Activated T-helper 17 cell treated with anti-CD3 and anti-CD28 coated beads, Interleukin-2, amount 50 U/mL, for 72 hours (primary cell): ENCODE measurements at regions not wholly inside any gene's neighbourhood (a gene's known extent, or its start where the extent isn't known, plus 50 kb on each side); places are given as distances from the start of the nearest gene placed in this dataset.
"Not testable (repeated sequence)": the region's sequence is repeated elsewhere in the genome, so short reads cannot be mapped to it uniquely, and the experiment has no call there.

Experiments used
- ATAC-seq: fragments of 150-1000 bp; cut with Tn5 transposase; replicated peaks from 2 replicates; pipeline ENCODE4 v1.10.0; 2021; ENCODE audit warnings: mild to moderate bottlenecking, moderate library complexity
- H3K27ac Mint-ChIP-seq: one replicate; pipeline ENCODE4 v1.8.0; 2022; ENCODE audit warnings: mixed read lengths
- H3K27me3 Mint-ChIP-seq: one replicate; pipeline ENCODE4 v1.8.0; 2022; ENCODE audit warnings: mixed read lengths
- H3K36me3 Mint-ChIP-seq: one replicate; pipeline ENCODE4 v1.8.0; 2022; ENCODE audit warnings: low read depth, mild to moderate bottlenecking, mixed read lengths
- H3K4me1 Mint-ChIP-seq: one replicate; pipeline ENCODE4 v1.8.0; 2022; ENCODE audit warnings: mixed read lengths
- H3K4me3 Mint-ChIP-seq: one replicate; pipeline ENCODE4 v1.8.0; 2022; ENCODE audit warnings: mild to moderate bottlenecking, mixed read lengths
- H3K9me3 Mint-ChIP-seq: one replicate; pipeline ENCODE4 v1.8.0; 2022; ENCODE audit warnings: mixed read lengths

DNA sequence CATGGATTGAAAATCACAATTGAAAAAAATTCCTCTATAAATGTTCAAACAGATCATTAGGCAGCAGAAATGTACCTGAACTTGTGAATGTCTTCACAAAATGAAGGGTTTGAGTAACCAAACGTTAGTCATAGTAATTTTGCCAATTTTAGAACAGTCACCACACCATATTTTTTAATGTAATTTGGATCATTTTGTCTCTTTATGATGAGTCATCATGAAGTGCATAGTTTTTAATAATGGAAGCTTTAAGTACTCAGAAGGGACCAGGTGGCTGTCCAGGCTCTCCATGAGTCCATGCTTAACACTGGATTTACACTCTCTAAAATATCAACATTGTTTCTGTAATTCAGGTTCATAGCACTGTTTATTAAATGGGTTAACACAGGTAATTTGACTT is 219.2 kb downstream of the ETV1 start:
- Mint-ChIP-seq H3K36me3 (no peaks in the 10 kb centered on the region), H3K9me3 (peaks cover under 1% of the 10 kb centered on the region), H3K4me1 (no peaks in the 10 kb centered on the region), H3K27me3 (no peaks in the 10 kb centered on the region), H3K27ac (no peak overlapping the region), H3K4me3 (no peak overlapping the region)
- no peak for ATAC-seq

DNA sequence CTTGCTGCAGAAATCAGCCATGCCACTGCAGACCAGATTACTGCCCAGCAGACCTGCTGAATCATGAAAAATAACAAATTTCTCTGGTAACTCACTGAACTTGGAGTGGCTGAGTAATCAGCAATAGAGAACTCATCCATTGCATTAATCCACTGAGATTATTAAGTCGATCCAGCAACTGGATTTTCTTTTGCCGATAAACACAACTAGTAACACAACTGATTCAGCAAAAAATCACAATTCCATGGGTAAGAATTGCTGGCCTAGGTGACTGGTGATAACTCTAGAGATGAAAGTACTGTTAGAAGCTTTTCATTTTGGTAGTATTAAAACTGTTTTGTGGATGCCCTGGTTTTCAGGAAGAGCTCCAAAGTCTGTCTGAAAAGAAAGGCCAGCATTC is 214.5 kb downstream of the ETV1 start:
- H3K4me1 Mint-ChIP-seq, result peaks cover 6% of the 10 kb centered on the region

DNA sequence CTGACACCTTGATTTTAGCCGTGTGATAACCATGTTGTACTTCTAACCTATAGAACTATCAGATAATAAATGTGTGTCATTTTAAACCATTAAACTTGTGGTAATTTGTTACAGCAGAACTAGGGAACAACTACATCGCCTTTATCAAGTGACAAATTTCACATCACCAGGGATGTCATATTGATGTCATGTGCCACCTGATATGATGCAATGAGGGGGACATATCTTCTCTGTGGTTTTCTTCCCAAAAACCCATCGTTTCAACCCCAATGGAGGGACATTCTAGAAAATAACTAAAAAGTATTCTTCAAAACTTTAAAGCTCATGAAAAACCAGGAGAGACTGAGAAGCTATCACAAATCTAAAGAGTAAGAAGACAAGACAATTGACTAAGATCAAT is 212.2 kb downstream of the ETV1 start:
- Mint-ChIP-seq H3K4me1 (peaks cover 6% of the 10 kb centered on the region), H3K36me3 (no peaks in the 10 kb centered on the region), H3K9me3 (no peaks in the 10 kb centered on the region), H3K27ac (no peak overlapping the region), H3K27me3 (no peaks in the 10 kb centered on the region), H3K4me3 (no peak overlapping the region)
- ATAC-seq, result no peak

More for the DNA sequence above, 214.5 kb downstream of the ETV1 start:
- Mint-ChIP-seq H3K27me3 (no peaks in the 10 kb centered on the region), H3K27ac (no peak overlapping the region), H3K9me3 (no peaks in the 10 kb centered on the region), H3K4me3 (no peak overlapping the region), H3K36me3 (no peaks in the 10 kb centered on the region)
- no peak for ATAC-seq

DNA sequence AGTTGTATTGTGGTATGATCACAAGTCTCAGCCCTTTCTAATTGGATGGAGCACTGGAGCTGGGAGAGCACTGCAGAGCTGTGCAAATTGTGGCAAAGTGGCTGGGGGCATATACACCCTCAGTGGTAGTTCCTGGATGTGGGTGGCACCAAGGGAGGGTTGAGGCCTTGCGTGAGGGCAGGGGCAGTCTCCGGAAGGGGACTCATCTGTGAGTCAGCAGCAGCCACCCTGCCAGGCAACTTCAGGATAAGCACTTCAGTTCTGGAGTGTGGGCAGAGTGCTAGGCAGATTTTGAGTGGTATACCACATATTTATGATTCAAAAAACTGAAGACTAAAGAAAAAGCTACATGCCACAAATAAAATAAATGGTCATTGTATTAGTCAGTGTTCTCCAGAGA is 210.5 kb downstream of the ETV1 start:
- H3K9me3 Mint-ChIP-seq, result no peaks in the 10 kb centered on the region
- no peaks in the 10 kb centered on the region for H3K27me3 Mint-ChIP-seq
- ATAC-seq, result peak; percentile 90
- peak overlapping the region; percentile 75 for H3K27ac Mint-ChIP-seq
- peaks cover 6% of the 10 kb centered on the region for H3K4me1 Mint-ChIP-seq
- H3K36me3 Mint-ChIP-seq, result no peaks in the 10 kb centered on the region
- peak overlapping the region; percentile 19 for H3K4me3 Mint-ChIP-seq

DNA sequence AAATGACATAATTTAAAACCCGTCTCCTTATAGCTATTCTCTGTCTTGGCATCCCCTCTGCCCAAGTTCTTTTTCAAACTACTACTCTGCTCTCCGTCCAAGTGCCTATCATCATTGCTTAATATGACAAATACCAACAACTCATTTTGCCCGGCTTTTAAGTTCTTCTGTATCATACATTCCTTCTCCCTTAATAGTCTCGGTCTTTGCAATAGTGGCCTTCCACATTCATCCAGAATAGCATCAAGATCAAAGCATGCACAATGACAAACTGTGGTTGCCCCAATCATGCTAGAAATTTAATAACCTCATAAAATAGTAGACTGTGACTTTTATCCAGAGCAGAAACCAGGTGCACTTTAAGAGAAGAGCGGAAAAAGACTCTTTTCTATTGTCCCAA is 198.9 kb downstream of the ETV1 start:
- Mint-ChIP-seq H3K4me1 (no peaks in the 10 kb centered on the region), H3K27me3 (no peaks in the 10 kb centered on the region), H3K9me3 (no peaks in the 10 kb centered on the region), H3K4me3 (no peak overlapping the region), H3K27ac (no peak overlapping the region), H3K36me3 (no peaks in the 10 kb centered on the region)
- ATAC-seq, result no peak

DNA sequence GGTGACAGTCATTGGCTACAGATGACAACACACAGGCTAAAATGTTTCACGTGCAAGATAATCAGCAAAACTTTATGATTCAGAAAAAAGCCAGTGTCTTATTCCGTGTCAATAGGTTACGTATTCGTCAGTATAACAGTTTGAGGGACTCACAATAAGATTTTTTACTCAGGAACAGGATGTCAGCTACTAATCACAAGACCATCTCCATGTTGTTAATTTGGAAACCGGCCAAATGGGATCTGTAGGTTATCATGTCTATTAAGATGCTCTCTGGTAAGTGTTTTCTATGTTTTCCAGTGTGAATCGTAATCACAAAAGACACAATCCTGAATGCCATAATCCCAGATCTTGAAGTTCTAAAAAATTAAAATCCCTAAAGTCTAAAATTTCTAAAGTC is 197.3 kb downstream of the ETV1 start:
- no peaks in the 10 kb centered on the region for H3K36me3 Mint-ChIP-seq
- H3K27ac Mint-ChIP-seq, result no peak overlapping the region
- no peak for ATAC-seq
- H3K27me3 Mint-ChIP-seq, result no peaks in the 10 kb centered on the region
- no peak overlapping the region for H3K4me3 Mint-ChIP-seq
- no peaks in the 10 kb centered on the region for H3K4me1 Mint-ChIP-seq
- H3K9me3 Mint-ChIP-seq, result no peaks in the 10 kb centered on the region

DNA sequence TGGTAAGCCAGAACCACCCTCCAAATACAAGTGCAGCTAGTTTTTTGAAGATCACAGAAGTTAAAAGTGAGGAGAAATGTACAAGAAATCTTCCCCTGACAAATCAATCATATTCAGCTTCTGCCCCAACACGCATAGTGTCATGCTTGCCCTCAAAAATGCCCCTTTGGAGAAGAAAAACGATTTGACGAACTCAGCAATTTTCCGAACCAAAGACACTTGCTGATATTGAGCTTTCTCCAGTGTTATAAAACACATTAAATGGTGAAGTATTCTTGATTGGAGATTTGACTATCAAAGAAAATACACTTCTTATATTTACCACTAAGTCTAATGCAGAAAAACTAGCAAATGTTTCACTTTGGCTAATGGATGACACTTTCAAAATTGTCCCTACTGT is 195.5 kb downstream of the ETV1 start:
- Mint-ChIP-seq H3K4me3 (no peak overlapping the region), H3K4me1 (no peaks in the 10 kb centered on the region), H3K9me3 (peaks cover 4% of the 10 kb centered on the region), H3K27me3 (no peaks in the 10 kb centered on the region), H3K36me3 (no peaks in the 10 kb centered on the region), H3K27ac (no peak overlapping the region)
- no peak for ATAC-seq

DNA sequence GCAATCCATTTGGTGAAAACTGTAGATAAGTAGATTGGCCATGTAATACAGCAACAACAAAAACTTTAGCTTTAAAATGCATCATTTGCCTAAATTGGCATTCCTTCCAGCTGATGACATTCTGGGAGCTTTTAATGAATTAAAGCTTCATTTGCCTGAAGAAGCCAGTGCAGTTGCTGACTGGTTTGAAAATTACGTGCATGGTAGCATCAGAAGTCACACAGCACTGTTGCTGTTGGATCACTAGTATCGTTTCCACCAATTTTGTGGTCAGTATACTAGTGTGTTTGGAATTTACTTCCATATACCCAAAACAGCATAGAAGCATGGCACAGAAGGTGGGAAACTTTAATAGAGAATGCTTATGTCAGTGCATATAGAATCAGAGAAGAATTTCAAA is 194.9 kb downstream of the ETV1 start:
- Mint-ChIP-seq H3K4me1 (no peaks in the 10 kb centered on the region), H3K4me3 (no peak overlapping the region), H3K9me3 (peaks cover 4% of the 10 kb centered on the region), H3K36me3 (no peaks in the 10 kb centered on the region), H3K27ac (no peak overlapping the region), H3K27me3 (no peaks in the 10 kb centered on the region)
- no peak for ATAC-seq

DNA sequence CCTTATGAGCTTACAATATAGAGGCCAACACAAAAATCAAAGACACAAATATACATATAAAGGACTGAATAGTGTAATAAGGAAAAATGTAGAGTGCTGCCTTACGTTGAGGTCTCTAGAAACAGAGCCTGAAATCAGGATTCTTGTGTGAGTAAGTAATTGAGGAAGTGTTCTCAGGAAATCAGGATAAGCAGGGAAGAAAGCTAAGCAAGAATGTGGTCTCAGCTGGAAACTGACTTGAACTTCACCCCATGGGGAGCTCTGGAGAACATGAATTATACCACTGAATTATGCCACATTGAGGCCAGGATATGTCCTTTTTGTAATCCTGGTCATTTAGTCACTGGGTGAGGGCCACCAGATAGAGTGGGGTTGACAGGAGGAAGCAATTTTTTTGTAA is 191.9 kb downstream of the ETV1 start:
- Mint-ChIP-seq H3K27me3 (no peaks in the 10 kb centered on the region), H3K9me3 (peaks cover 4% of the 10 kb centered on the region), H3K36me3 (no peaks in the 10 kb centered on the region), H3K4me3 (no peak overlapping the region), H3K4me1 (no peaks in the 10 kb centered on the region), H3K27ac (no peak overlapping the region)
- ATAC-seq, result no peak

DNA sequence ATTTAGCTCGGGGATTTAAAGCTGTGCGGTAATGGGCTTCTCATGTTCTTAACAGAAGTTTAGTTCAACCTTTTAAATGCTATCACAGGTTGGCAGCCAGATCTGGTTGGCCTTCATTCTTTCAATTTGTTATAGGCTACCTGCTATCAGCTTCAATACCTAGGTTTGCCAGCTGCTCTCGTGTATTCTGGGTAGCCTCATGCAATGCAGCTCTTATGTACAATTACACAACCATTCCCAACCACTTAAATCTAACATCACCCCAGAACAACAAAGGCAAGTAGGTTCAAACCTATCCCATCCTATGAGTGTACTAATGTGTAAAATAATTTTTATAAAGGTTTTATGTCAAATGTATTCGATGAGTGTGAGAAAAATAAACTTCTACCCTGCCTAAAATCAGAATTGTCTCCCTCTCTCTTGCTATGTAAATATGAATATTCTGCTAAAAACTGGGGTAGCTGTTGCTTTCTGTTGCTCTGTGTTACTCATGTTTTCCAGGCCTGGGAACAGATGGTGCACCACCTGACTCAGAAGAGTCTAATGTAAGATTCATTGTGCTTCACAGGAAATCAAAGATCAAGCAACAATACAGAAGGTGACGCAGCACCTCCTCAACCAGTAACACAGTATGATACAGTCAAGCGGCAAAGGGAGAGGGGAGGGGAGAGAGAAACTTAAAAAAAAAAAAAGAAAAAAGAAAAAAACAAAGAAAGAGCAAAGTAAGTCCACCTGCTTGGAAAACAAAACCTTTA is 188.6 kb downstream of the ETV1 start:
- Mint-ChIP-seq H3K27ac (no peak overlapping the region), H3K4me1 (no peaks in the 10 kb centered on the region), H3K36me3 (no peaks in the 10 kb centered on the region), H3K9me3 (peaks cover 4% of the 10 kb centered on the region), H3K27me3 (no peaks in the 10 kb centered on the region), H3K4me3 (no peak overlapping the region)
- peak; percentile 87 for ATAC-seq

DNA sequence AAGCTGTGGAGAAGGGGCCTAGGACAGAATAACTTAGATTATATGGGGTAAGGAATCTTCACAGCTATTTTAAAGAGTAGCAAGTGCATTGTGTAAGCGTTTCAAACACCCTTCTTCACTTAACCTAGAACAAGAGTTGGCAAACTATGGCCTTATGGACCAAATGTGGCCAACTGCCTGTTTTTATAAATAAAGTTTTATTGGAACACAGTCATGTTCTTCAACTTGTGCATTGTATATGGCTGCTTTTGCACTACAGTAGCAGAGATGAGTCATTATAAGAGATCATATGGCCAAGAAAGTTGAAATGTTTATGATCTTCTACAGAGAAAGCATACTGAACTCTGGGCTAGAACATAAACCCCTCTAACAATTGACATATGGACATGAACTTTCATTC is 187.8 kb downstream of the ETV1 start:
- H3K9me3 Mint-ChIP-seq, result peaks cover 4% of the 10 kb centered on the region

DNA sequence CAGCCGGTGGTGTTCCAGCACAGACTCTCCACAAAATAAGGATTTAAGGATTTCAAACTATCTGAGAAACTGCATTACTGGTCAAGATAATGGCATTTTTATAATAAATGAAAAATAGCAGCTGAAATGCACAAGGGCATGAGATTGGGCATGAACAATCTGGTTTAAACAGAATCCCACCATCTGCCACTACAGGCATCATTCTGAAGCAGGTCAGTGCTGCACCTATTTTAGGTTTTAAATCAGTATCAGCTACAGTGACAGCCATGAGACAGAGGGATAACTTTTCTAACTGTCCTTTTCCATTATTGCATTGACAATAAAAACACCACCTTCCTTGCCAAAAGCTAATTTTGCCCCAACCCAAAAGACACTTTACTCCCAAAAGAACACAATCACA is 186.8 kb downstream of the ETV1 start:
- Mint-ChIP-seq H3K9me3 (peaks cover under 1% of the 10 kb centered on the region), H3K4me3 (no peak overlapping the region), H3K27me3 (no peaks in the 10 kb centered on the region), H3K36me3 (no peaks in the 10 kb centered on the region), H3K27ac (no peak overlapping the region), H3K4me1 (no peaks in the 10 kb centered on the region)
- ATAC-seq, result no peak

More for the DNA sequence above, 187.8 kb downstream of the ETV1 start:
- H3K4me3 Mint-ChIP-seq, result no peak overlapping the region
- H3K27me3 Mint-ChIP-seq, result no peaks in the 10 kb centered on the region
- H3K27ac Mint-ChIP-seq, result no peak overlapping the region
- H3K4me1 Mint-ChIP-seq, result no peaks in the 10 kb centered on the region
- H3K36me3 Mint-ChIP-seq, result no peaks in the 10 kb centered on the region
- no peak for ATAC-seq

DNA sequence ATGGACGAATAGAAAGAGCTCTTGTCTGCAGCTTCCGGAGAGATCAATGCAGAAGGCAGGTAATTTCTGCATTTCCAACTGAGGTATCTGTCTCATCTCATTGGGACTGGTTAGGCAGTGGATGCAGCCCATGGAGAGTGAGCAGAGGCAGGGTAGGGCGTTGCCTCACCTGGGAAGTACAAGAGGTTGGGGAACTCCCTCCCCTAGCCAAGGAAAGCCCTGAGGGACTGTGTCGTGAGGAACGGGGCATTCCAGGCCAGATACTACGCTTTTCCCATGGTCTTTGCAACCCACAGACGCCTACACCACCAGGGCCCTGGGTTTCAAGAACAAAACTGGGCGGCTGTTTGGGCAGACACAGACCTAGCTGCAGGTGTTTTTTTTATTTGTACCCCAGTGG is 186.3 kb downstream of the ETV1 start:
- Mint-ChIP-seq H3K36me3 (no peaks in the 10 kb centered on the region), H3K4me1 (no peaks in the 10 kb centered on the region), H3K9me3 (no peaks in the 10 kb centered on the region), H3K4me3 (no peak overlapping the region), H3K27ac (no peak overlapping the region), H3K27me3 (no peaks in the 10 kb centered on the region)
- no peak for ATAC-seq

DNA sequence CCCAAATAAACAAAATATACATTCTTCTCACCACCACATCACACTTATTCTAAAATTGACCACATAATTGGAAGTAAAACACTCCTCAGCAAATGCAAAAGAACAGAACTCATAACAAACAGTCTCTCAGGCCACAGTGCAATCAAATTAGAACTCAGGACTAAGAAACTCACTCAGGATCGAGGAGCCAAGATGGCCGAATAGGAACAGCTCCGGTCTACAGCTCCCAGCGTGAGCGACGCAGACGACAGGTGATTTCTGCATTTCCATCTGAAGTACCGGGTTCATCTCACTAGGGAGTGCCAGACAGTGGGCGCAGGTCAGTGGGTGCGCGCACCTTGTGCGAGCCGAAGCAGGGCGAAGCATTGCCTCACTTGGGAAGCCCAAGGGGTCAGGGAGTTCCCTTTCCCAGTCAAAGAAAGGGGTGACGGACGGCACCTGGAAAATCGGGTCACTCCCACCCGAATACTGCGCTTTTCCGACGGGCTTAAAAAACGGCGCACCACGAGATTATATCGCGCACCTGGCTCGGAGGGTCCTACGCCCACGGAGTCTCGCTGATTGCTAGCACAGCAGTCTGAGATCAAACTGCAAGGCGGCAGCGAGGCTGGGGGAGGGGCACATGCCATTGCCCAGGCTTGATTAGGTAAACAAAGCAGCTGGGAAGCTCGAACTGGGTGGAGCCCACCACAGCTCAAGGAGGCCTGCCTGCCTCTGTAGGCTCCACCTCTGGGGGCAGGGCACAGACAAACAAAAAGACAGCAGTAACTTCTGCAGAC is 183.2 kb downstream of the ETV1 start:
- not testable (repeated sequence) for H3K27ac Mint-ChIP-seq, ATAC-seq, H3K4me1 Mint-ChIP-seq, H3K9me3 Mint-ChIP-seq, H3K4me3 Mint-ChIP-seq, H3K27me3 Mint-ChIP-seq, H3K36me3 Mint-ChIP-seq

DNA sequence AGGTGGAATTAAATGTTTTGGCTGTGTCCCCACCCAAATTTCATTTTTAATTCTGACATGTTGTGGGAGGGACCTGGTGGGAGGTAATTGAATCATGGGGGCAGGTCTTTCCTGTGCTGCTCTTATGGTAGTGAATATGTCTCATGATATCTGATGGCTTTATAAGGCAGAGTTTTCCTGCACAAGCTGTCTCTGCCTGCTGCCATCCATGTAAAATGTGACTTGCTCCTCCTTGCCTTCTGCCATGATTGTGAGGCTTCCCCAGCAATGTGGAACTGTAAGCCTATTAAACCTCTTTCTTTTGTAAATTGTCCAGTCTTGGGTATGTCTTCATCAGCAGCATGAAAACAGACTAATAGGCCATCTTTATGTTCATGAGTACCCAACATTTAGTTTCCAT is 172.2 kb downstream of the ETV1 start:
- H3K4me1 Mint-ChIP-seq, ATAC-seq, H3K27me3 Mint-ChIP-seq, H3K4me3 Mint-ChIP-seq, H3K27ac Mint-ChIP-seq, H3K36me3 Mint-ChIP-seq, H3K9me3 Mint-ChIP-seq: not testable (repeated sequence)
